COLO668 (cell line): ENCODE measurements at regions not wholly inside any gene's neighbourhood (a gene's known extent, or its start where the extent isn't known, plus 50 kb on each side); places are given as distances from the start of the nearest gene placed in this dataset.
"Not testable (repeated sequence)": the region's sequence is repeated elsewhere in the genome, so short reads cannot be mapped to it uniquely, and the experiment has no call there.

Experiments
- DNase-seq: peaks from one replicate; lab custom pipeline; 2025; ENCODE audit not compliant: unreplicated experiment; lab: John Stamatoyannopoulos, UW

- no peak for DNase-seq
These were observed 603.7 kb upstream of the CAMK1G start for GRCh38 chr1:208979776-208980175.

- DNase-seq = no peak
These were observed 602.9 kb upstream of the CAMK1G start for GRCh38 chr1:208980605-208981004.

- no peak for DNase-seq
These were observed 598.3 kb upstream of the CAMK1G start for GRCh38 chr1:208985231-208985630.

- peak; percentile 38 for DNase-seq
These were observed 594.7 kb upstream of the CAMK1G start for GRCh38 chr1:208988811-208989222.

- no peak for DNase-seq
These were observed 593.1 kb upstream of the CAMK1G start for GRCh38 chr1:208990456-208990855.

GRCh38 chr1:208997053-208997452 lies 586.5 kb upstream of the CAMK1G start:
- DNase-seq = not testable (repeated sequence)

GRCh38 chr1:208997726-208998312 lies 585.7 kb upstream of the CAMK1G start:
- no peak for DNase-seq

GRCh38 chr1:209008586-209008985 lies 574.9 kb upstream of the CAMK1G start:
- no peak for DNase-seq

GRCh38 chr1:209010475-209011230 lies 572.9 kb upstream of the CAMK1G start:
- no peak for DNase-seq

GRCh38 chr1:209012443-209013196 lies 570.9 kb upstream of the CAMK1G start:
- DNase-seq = no peak

GRCh38 chr1:209015092-209015491 lies 568.4 kb upstream of the CAMK1G start:
- no peak for DNase-seq

- no peak for DNase-seq
These were observed 561.9 kb upstream of the CAMK1G start for GRCh38 chr1:209021622-209022021.

GRCh38 chr1:209023790-209024189 lies 559.7 kb upstream of the CAMK1G start:
- no peak for DNase-seq

- no peak for DNase-seq
These were observed 553.8 kb upstream of the CAMK1G start for GRCh38 chr1:209029737-209030136.

- no peak for DNase-seq
These were observed 552.9 kb upstream of the CAMK1G start for GRCh38 chr1:209030454-209031167.

- no peak for DNase-seq
These were observed 546.5 kb upstream of the CAMK1G start for GRCh38 chr1:209037064-209037463.

GRCh38 chr1:209038316-209038715 lies 545.2 kb upstream of the CAMK1G start:
- DNase-seq = no peak

- DNase-seq = no peak
These were observed 544.8 kb upstream of the CAMK1G start for GRCh38 chr1:209038735-209039134.

- DNase-seq = no peak
These were observed 543.2 kb upstream of the CAMK1G start for GRCh38 chr1:209040351-209040750.

- DNase-seq = no peak
These were observed 541.6 kb upstream of the CAMK1G start for GRCh38 chr1:209041927-209042326.

- DNase-seq = no peak
These were observed 541.1 kb upstream of the CAMK1G start for GRCh38 chr1:209042413-209042812.
